GM12874 (cell line): ENCODE measurements at regions not wholly inside any gene's neighbourhood (a gene's known extent, or its start where the extent isn't known, plus 50 kb on each side); places are given as distances from the start of the nearest gene placed in this dataset.

Experiments used
- TF ChIP-seq, protein P1 (sequence below): IDR thresholded peaks from 2 replicates; pipeline ENCODE4 v1.5.1; 2011; ENCODE audit warnings: low read depth, mild to moderate bottlenecking, control low read depth, low read length, moderate library complexity; ENCODE audit not compliant: insufficient read depth

- TF ChIP-seq, protein P1, sequence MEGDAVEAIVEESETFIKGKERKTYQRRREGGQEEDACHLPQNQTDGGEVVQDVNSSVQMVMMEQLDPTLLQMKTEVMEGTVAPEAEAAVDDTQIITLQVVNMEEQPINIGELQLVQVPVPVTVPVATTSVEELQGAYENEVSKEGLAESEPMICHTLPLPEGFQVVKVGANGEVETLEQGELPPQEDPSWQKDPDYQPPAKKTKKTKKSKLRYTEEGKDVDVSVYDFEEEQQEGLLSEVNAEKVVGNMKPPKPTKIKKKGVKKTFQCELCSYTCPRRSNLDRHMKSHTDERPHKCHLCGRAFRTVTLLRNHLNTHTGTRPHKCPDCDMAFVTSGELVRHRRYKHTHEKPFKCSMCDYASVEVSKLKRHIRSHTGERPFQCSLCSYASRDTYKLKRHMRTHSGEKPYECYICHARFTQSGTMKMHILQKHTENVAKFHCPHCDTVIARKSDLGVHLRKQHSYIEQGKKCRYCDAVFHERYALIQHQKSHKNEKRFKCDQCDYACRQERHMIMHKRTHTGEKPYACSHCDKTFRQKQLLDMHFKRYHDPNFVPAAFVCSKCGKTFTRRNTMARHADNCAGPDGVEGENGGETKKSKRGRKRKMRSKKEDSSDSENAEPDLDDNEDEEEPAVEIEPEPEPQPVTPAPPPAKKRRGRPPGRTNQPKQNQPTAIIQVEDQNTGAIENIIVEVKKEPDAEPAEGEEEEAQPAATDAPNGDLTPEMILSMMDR = no peak
These were observed 1049.1 kb upstream of the TENM3 start for GRCh38 chr4:181194096-181194495.

- TF ChIP-seq, protein P1 = no peak
These were observed 1043.1 kb upstream of the TENM3 start for GRCh38 chr4:181200076-181200475.

DNA sequence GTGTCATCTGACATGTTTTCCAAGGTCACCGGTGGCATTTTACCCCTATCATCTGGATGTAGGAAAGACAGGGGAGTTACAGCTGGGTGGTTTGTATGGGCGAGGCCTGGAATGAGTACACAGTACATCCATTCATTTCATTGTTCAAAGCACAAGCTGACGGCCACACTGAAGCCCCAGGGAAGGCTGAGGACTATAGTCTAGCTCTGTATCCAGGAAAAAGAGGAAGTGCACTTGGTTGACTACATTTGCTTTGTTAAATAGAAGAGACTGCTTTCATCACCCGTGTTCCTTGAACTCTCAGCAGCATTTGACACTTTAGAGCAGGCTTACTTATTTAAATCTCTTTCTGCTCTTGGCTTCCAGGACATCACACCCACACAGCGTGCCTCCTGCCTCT lies 1041.0 kb upstream of the TENM3 start:
- TF ChIP-seq, protein P1 = no peak

GRCh38 chr4:181204109-181204508 lies 1039.1 kb upstream of the TENM3 start:
- TF ChIP-seq, protein P1 = no peak

DNA sequence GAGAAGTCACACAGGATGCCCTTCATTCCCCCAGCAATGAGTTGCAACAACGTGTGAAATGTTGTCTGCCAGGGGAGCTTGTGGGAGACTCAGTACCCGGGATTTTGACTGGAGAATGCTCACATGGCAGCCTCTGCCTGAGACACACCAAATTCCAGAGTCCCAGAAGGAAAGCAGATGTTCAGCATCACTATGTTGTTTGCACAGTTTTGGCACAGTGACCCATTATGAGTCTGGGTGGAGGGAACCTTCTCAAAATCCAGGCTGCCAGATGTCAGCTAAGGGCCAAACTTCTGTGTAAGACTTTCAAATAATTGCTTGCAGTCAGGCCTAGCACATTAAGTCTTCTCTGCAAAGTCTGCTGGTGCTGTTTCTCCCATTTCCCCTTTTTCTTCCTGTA lies 1029.7 kb upstream of the TENM3 start:
- TF ChIP-seq, protein P1 = no peak

DNA sequence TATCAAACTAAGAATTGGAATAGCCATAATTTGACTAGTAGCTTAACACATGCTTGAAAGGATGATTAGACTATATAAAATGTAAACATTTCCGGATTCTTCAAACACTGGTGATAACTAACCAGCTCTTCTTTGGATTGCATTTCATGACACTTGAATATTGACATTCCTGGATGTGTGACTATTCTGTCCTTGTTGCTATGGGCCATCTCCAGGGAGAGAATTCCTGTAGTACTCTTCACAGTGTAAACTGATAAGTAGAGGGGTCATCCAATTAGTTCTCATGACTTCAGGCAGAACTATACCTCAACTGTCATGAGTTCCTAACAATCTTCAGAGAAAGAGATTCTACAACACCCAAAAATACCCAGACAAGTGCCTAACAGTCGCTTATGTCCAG lies 1026.7 kb upstream of the TENM3 start:
- TF ChIP-seq, protein P1 = no peak

GRCh38 chr4:181219783-181220416 lies 1023.3 kb upstream of the TENM3 start:
- TF ChIP-seq, protein P1 = no peak
